ENCODE measurements at regions not wholly inside any gene's neighbourhood (a gene's known extent, or its start where the extent isn't known, plus 50 kb on each side); places are given as distances from the start of the nearest gene placed in this dataset.

- TF ChIP-seq, protein P1, sequence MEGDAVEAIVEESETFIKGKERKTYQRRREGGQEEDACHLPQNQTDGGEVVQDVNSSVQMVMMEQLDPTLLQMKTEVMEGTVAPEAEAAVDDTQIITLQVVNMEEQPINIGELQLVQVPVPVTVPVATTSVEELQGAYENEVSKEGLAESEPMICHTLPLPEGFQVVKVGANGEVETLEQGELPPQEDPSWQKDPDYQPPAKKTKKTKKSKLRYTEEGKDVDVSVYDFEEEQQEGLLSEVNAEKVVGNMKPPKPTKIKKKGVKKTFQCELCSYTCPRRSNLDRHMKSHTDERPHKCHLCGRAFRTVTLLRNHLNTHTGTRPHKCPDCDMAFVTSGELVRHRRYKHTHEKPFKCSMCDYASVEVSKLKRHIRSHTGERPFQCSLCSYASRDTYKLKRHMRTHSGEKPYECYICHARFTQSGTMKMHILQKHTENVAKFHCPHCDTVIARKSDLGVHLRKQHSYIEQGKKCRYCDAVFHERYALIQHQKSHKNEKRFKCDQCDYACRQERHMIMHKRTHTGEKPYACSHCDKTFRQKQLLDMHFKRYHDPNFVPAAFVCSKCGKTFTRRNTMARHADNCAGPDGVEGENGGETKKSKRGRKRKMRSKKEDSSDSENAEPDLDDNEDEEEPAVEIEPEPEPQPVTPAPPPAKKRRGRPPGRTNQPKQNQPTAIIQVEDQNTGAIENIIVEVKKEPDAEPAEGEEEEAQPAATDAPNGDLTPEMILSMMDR (IDR thresholded peaks at IDR 0.05): no peak
- no peak for TF ChIP-seq SIN3A (IDR thresholded peaks at IDR 0.05; ENCODE audit: borderline replicate concordance, insufficient read depth, low read depth, low read length)
Measured at GRCh38 chr2:145021962-145022665, 502.2 kb upstream of the ZEB2 start.
